HepG2 (cell line): ENCODE measurements at regions not wholly inside any gene's neighbourhood (a gene's known extent, or its start where the extent isn't known, plus 50 kb on each side); places are given as distances from the start of the nearest gene placed in this dataset.

Experiments used
- ATAC-seq: fragments of 200-7000 bp; cut with Tn5 transposase; 3 replicates; pipeline ENCODE4 v1.9.1; 2020; ENCODE audit warnings: mild to moderate bottlenecking, moderate library complexity
- BruUV-seq: library from RNA; stranded (reverse); fragments of 400-500 nt; replicated peaks from 2 replicates; lab custom pipeline; 2021; lab: Mats Ljungman, UMichigan
- CTCF ChIA-PET: fragments of 300-600 bp; formaldehyde crosslinking; extraction: SDS; loops from one replicate; lab custom pipeline; 2021; ENCODE audit warnings: low total read pairs, inconsistent platforms, low intra/inter-chr PET ratio; lab: Yijun Ruan, JAX
- POLR2A ChIA-PET: fragments of 350-600 bp; sonication (Branson Sonifier 250); formaldehyde crosslinking; loops from one replicate; lab custom pipeline; 2020; ENCODE audit warnings: antibody characterized with exemption, inconsistent platforms; lab: Yijun Ruan, JAX
- DNase-seq: peaks from one replicate; pipeline ENCODE4 v3.0.0-alpha.2; 2015; ENCODE audit warnings: low spot score
- FAIRE-seq: peaks from 3 replicates; lab custom pipeline; 2011; peaks lifted over from hg19 to GRCh38; lab: Jason Lieb, UNC
- H2AFZ ChIP-seq: one replicate; pipeline ENCODE4 v1.6.1; 2011; ENCODE audit warnings: low read length, inconsistent platforms
- H3K27ac ChIP-seq: fragments of 300-600 bp; 3 replicates; pipeline ENCODE4 v1.8.0; 2011; ENCODE audit warnings: mixed run types, mild to moderate bottlenecking, mixed read lengths, low read length, inconsistent platforms; ENCODE audit not compliant: insufficient read depth; ENCODE audit errors: extremely low read length
- H3K27me3 ChIP-seq, 2 experiments: fragments of 200-600 bp in 1 of 2; 2 replicates in 1 of 2; 3 replicates in 1 of 2; pipeline versions ENCODE4 v1.6.0 to v1.8.0; 2011; ENCODE audit warnings: low read length in 2 of 2, mild to moderate bottlenecking in 2 of 2, moderate library complexity in 2 of 2, inconsistent platforms in 1 of 2; ENCODE audit not compliant: insufficient read depth in 2 of 2, control insufficient read depth in 1 of 2
- H3K36me3 ChIP-seq, 2 experiments: fragments of 200-600 bp in 1 of 2; replicated peaks in 1 of 2; 2 replicates in 1 of 2; 3 replicates in 1 of 2; pipeline versions ENCODE4 v1.5.1 to v1.8.0; 2011; ENCODE audit warnings: low read length in 2 of 2, inconsistent platforms in 1 of 2; ENCODE audit not compliant: insufficient read depth in 2 of 2, control insufficient read depth in 1 of 2
- H3K4me1 ChIP-seq: 2 replicates; pipeline ENCODE4 v1.5.1; 2012; ENCODE audit warnings: low read length, inconsistent platforms; ENCODE audit not compliant: insufficient read depth
- H3K4me2 ChIP-seq: 2 replicates; pipeline ENCODE4 v1.6.0; 2011; ENCODE audit warnings: low read depth, low read length, inconsistent platforms
- H3K4me3 ChIP-seq, 3 experiments: fragments of 200-600 bp in 1 of 3; sonication (generic), shearing (Covaris generic) in 1 of 3; replicated peaks in 1 of 3; 2 replicates each; pipeline ENCODE4 v1.5.1; 2011 to 2016; ENCODE audit warnings: low read length in 3 of 3, inconsistent platforms in 2 of 3, low read depth in 2 of 3, mild to moderate bottlenecking in 2 of 3, control low read depth in 1 of 3, mixed read lengths in 1 of 3; ENCODE audit not compliant: insufficient read depth in 1 of 3
- H3K79me2 ChIP-seq: one replicate; pipeline ENCODE4 v1.6.1; 2011; ENCODE audit warnings: low read length, inconsistent platforms; ENCODE audit not compliant: insufficient read depth
- H3K9ac ChIP-seq: 2 replicates; pipeline ENCODE4 v1.6.0; 2011; ENCODE audit warnings: mild to moderate bottlenecking, low read depth, low read length, inconsistent platforms; ENCODE audit not compliant: insufficient read depth
- H3K9me3 ChIP-seq: 2 replicates; pipeline ENCODE4 v1.5.1; 2012; ENCODE audit warnings: mild to moderate bottlenecking, low read length
- H4K20me1 ChIP-seq: 2 replicates; pipeline ENCODE4 v1.6.0; 2011; ENCODE audit warnings: inconsistent platforms, mild to moderate bottlenecking, low read length, moderate library complexity; ENCODE audit not compliant: insufficient read depth
- HIVEP1 ChIP-seq: sonication (generic); formaldehyde crosslinking; IDR thresholded peaks from 2 replicates; pipeline ENCODE4 v1.4.0; 2020; ENCODE audit warnings: mild to moderate bottlenecking, missing genetic modification reagents
- HOXD1 ChIP-seq: sonication (generic); formaldehyde crosslinking; IDR thresholded peaks from 2 replicates; pipeline ENCODE4 v1.5.0; 2020; ENCODE audit warnings: missing genetic modification reagents
- JUNB ChIP-seq: sonication (generic); formaldehyde crosslinking; IDR thresholded peaks from 2 replicates; pipeline ENCODE4 v1.8.0; 2022; ENCODE audit warnings: missing genetic modification reagents, mild to moderate bottlenecking, borderline replicate concordance
- KDM2A ChIP-seq: sonication (generic); formaldehyde crosslinking; IDR thresholded peaks from 2 replicates; pipeline ENCODE4 v1.4.0; 2020; ENCODE audit warnings: low read depth, missing genetic modification reagents, borderline replicate concordance
- ZKSCAN5 ChIP-seq: sonication (generic); formaldehyde crosslinking; IDR thresholded peaks from 2 replicates; pipeline ENCODE4 v1.5.1; 2020; ENCODE audit warnings: mild to moderate bottlenecking, missing genetic modification reagents
- ZNF101 ChIP-seq: sonication (generic); formaldehyde crosslinking; IDR thresholded peaks from 2 replicates; pipeline ENCODE4 v1.4.0; 2020; ENCODE audit warnings: mild to moderate bottlenecking, low read depth, missing genetic modification reagents, borderline replicate concordance
- ZNF563 ChIP-seq: sonication (generic); formaldehyde crosslinking; IDR thresholded peaks from 2 replicates; pipeline ENCODE4 v1.8.0; 2022; ENCODE audit warnings: mild to moderate bottlenecking, moderate library complexity, missing genetic modification reagents
- ZNF572 ChIP-seq: sonication (generic); formaldehyde crosslinking; IDR thresholded peaks from 2 replicates; pipeline ENCODE4 v1.5.1; 2020; ENCODE audit warnings: mild to moderate bottlenecking, missing genetic modification reagents
- ZNF652 ChIP-seq: IDR thresholded peaks from 2 replicates; pipeline ENCODE4 v1.6.1; 2016; ENCODE audit warnings: low read depth, borderline replicate concordance
- ZZZ3 ChIP-seq: sonication (generic); formaldehyde crosslinking; IDR thresholded peaks from 2 replicates; pipeline ENCODE4 v1.4.0; 2020; ENCODE audit warnings: missing genetic modification reagents, mild to moderate bottlenecking, borderline replicate concordance
- WGBS: methylation state at CpG from one replicate; pipeline ENCODE4 v1.1.6; 2017; ENCODE audit warnings: low lambda C conversion rate; 5-methylcytosine and 5-hydroxymethylcytosine counted together
- in situ Hi-C: cut with HindIII; loops from 2 replicates; pipeline ENCODE4 v1.10.0; 2017; ENCODE audit warnings: low pct_unique_long_range_greater_than_20kb; ENCODE audit not compliant: extremely low pct_ligation_motif_present
- intact Hi-C: fragments of 100-400 bp; cut with micrococcal nuclease; formaldehyde crosslinking; loops from one replicate; pipeline ENCODE4 v1.10.0; 2022; ENCODE audit not compliant: unreplicated experiment
- TF ChIP-seq, protein P1 (sequence below): sonication (generic); formaldehyde crosslinking; IDR thresholded peaks from 2 replicates; pipeline ENCODE4 v1.9.0; 2022; ENCODE audit warnings: low read depth, missing genetic modification reagents

GRCh38 chr21:19993268-19993667 lies 1004.9 kb upstream of the NCAM2 start (continued):
- TF ChIP-seq, protein P1, sequence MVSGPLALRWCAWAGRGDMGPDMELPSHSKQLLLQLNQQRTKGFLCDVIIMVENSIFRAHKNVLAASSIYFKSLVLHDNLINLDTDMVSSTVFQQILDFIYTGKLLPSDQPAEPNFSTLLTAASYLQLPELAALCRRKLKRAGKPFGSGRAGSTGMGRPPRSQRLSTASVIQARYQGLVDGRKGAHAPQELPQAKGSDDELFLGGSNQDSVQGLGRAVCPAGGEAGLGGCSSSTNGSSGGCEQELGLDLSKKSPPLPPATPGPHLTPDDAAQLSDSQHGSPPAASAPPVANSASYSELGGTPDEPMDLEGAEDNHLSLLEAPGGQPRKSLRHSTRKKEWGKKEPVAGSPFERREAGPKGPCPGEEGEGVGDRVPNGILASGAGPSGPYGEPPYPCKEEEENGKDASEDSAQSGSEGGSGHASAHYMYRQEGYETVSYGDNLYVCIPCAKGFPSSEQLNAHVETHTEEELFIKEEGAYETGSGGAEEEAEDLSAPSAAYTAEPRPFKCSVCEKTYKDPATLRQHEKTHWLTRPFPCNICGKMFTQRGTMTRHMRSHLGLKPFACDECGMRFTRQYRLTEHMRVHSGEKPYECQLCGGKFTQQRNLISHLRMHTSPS (CRISPR knock-in tag), result no peak
- TF ChIP-seq JUNB, result no peak
- TF ChIP-seq ZNF563 (CRISPR knock-in tag), result no peak
- TF ChIP-seq ZNF572, result no peak

DNA sequence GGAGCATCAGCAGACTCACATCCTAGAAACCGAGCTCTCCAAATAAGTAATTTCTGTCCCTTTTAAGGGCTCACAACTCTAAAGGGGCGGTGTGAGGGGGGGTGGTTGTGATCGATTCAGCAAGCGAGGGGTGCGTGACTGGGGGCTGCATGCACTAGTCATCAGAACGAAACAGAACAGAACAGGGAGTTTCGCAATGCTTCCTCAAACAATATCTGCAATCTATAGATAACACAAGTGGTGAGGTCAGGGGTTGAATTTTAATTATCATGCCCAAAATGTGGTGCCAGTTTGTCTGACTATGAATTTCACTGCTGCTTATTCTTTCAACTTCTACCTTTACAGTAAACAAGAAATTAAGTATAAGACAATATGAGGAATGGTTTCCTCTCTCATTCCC lies 1003.0 kb upstream of the NCAM2 start:
- no peak for FAIRE-seq
- no peak for ATAC-seq
- ChIA-PET CTCF (no interaction called here), POLR2A (no interaction called here)
- intact Hi-C loops, result no loop called here
- no peaks in the 10 kb centered on the region for H3K79me2 ChIP-seq
- in situ Hi-C loops, result no loop called here
- BruUV-seq, result no TSS peak
- H3K27ac ChIP-seq, result no peak overlapping the region
- H3K27me3 ChIP-seq, result no peaks in the 10 kb centered on the region
- DNase-seq, result no peak
- TF ChIP-seq ZKSCAN5 (CRISPR knock-in tag), result no peak
- TF ChIP-seq HOXD1 (CRISPR knock-in tag), result no peak
- TF ChIP-seq HIVEP1 (CRISPR knock-in tag), result no peak
- TF ChIP-seq ZNF101 (CRISPR knock-in tag), result no peak
- no peak for TF ChIP-seq ZNF652 (CRISPR knock-in tag)
- no peak for TF ChIP-seq KDM2A (CRISPR knock-in tag)
- no peak for TF ChIP-seq ZZZ3 (CRISPR knock-in tag)
- peaks cover 95% of the 10 kb centered on the region for H3K9me3 ChIP-seq
- H3K9ac ChIP-seq, result no peak overlapping the region
- H4K20me1 ChIP-seq, result no peaks in the 10 kb centered on the region
- 18% methylated on average over 7 of the region's 7 CpGs for WGBS
- H3K4me2 ChIP-seq, result no peak overlapping the region
- no peak overlapping the region for H3K4me3 ChIP-seq
- H3K4me1 ChIP-seq, result no peaks in the 10 kb centered on the region
- no peak overlapping the region for H2AFZ ChIP-seq
- H3K36me3 ChIP-seq, result no peaks in the 10 kb centered on the region
